ENCODE measurements at regions not wholly inside any gene's neighbourhood (a gene's known extent, or its start where the extent isn't known, plus 50 kb on each side); places are given as distances from the start of the nearest gene placed in this dataset.

DNA sequence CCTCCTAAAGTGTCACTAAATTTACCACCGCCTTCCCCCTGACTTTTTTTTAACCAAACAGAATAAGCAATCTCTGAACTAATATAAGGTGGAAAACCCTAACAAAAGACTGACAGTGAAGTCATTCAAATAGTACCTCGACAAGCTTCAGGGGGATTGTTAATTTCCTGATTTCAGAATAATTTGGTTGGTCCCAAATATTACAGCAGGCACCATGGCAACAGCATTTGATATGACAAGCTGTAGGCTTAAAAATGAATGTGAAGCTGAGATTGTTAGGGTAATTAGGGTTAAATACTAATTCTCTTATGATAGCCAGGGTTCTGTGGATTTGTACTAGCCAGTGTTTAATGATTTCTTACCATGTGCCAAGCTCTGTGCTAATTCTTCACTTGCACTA, 63.5 kb upstream of the GOLGA8B start:
- DNase-seq: no peak
- POLR2A ChIA-PET (ENCODE audit: unreplicated experiment): no interaction called here
- CTCF ChIA-PET: no interaction called here
- Histone ChIP-seq H3K79me2 (ENCODE audit: low read depth) (no peaks in the 10 kb centered on the region), H3K27me3 (ENCODE audit: insufficient read depth, low read depth) (no peaks in the 10 kb centered on the region), H3K9me3 (ENCODE audit: insufficient read depth, low read depth) (no peaks in the 10 kb centered on the region), H4K20me1 (ENCODE audit: insufficient read depth) (no peaks in the 10 kb centered on the region), H3K36me3 (ENCODE audit: low read depth) (no peaks in the 10 kb centered on the region), H3K27ac (no peak overlapping the region), H3K4me1 (replicated peaks; ENCODE audit: insufficient read depth) (no peaks in the 10 kb centered on the region), H3K4me3 (no peak overlapping the region), H3K9me2 (ENCODE audit: insufficient read depth) (no peaks in the 10 kb centered on the region), H2AFZ (no peak overlapping the region), H3K4me2 (no peak overlapping the region), H3F3A (ENCODE audit: insufficient read depth, low read depth) (no peaks in the 10 kb centered on the region)
- TF ChIP-seq, protein P1, sequence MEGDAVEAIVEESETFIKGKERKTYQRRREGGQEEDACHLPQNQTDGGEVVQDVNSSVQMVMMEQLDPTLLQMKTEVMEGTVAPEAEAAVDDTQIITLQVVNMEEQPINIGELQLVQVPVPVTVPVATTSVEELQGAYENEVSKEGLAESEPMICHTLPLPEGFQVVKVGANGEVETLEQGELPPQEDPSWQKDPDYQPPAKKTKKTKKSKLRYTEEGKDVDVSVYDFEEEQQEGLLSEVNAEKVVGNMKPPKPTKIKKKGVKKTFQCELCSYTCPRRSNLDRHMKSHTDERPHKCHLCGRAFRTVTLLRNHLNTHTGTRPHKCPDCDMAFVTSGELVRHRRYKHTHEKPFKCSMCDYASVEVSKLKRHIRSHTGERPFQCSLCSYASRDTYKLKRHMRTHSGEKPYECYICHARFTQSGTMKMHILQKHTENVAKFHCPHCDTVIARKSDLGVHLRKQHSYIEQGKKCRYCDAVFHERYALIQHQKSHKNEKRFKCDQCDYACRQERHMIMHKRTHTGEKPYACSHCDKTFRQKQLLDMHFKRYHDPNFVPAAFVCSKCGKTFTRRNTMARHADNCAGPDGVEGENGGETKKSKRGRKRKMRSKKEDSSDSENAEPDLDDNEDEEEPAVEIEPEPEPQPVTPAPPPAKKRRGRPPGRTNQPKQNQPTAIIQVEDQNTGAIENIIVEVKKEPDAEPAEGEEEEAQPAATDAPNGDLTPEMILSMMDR (conservative IDR thresholded peaks at IDR 0.05): no peak
- TF ChIP-seq EZH2 (IDR thresholded peaks at IDR 0.05; ENCODE audit: low read depth): no peak
- no TSS peak for BruUV-seq (replicated peaks)
- intact Hi-C loops (cut with micrococcal nuclease; ENCODE audit: unreplicated experiment): no loop called here

DNA sequence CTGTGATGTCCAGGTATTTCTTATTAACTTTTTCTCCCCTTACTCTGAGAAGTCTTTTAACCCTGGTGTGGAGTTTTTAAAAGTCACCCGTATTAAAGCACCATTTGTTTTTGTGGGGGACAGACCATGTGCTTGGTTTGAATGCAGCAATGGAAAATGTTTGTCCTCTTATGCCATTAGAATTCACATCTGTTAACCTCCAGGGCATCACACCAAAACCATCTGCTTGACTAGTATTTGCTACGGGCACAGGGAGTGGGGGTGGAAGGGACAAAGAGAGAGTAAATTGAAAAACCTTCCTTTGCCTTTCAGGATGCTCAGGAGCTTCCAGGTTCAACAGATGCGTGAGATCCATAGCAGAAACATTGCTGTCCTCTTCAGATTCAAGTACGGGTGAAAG, 61.4 kb upstream of the GOLGA8B start:
- no peaks in the 10 kb centered on the region for H3F3A ChIP-seq (ENCODE audit: insufficient read depth, low read depth)
- no peak overlapping the region for H3K4me3 ChIP-seq
- BruUV-seq (replicated peaks): no TSS peak
- no peak for DNase-seq
- no peaks in the 10 kb centered on the region for H3K9me3 ChIP-seq (ENCODE audit: insufficient read depth, low read depth)
- H3K9me2 ChIP-seq (ENCODE audit: insufficient read depth): no peaks in the 10 kb centered on the region
- no peaks in the 10 kb centered on the region for H3K4me1 ChIP-seq (replicated peaks; ENCODE audit: insufficient read depth)
- no peak overlapping the region for H3K27ac ChIP-seq
- H3K27me3 ChIP-seq (ENCODE audit: insufficient read depth, low read depth): no peaks in the 10 kb centered on the region
- intact Hi-C loops (cut with micrococcal nuclease; ENCODE audit: unreplicated experiment): no loop called here
- ChIA-PET CTCF (no interaction called here), POLR2A (ENCODE audit: unreplicated experiment) (no interaction called here)
- no peaks in the 10 kb centered on the region for H3K79me2 ChIP-seq (ENCODE audit: low read depth)
- H3K4me2 ChIP-seq: no peak overlapping the region
- H3K36me3 ChIP-seq (ENCODE audit: low read depth): no peaks in the 10 kb centered on the region
- no peaks in the 10 kb centered on the region for H4K20me1 ChIP-seq (ENCODE audit: insufficient read depth)
- H2AFZ ChIP-seq: no peak overlapping the region
- no peak for TF ChIP-seq EZH2 (IDR thresholded peaks at IDR 0.05; ENCODE audit: low read depth)
- TF ChIP-seq, protein P1 (conservative IDR thresholded peaks at IDR 0.05): no peak

DNA sequence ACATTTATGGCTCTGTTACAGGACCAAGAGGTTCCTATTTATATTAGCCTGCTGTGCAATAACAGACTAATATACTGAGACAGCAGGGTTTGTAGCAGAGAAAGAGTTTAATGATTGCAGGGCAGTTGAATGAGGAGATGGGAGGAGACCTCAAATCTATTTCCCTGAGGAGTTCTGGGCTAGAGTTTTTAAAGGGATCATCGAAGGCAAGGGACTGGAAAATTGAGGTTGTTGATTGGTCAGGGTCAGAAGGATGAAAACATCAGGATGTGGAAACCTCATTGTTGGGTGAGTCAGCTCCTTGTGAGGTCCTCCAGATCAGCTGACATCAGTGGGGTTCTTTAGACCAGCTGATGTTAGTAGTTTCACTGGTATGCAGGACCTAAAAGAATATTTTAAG, 60.6 kb upstream of the GOLGA8B start:
- Histone ChIP-seq H3K36me3 (ENCODE audit: low read depth) (no peaks in the 10 kb centered on the region), H3K27me3 (ENCODE audit: insufficient read depth, low read depth) (no peaks in the 10 kb centered on the region), H3K9me3 (ENCODE audit: insufficient read depth, low read depth) (no peaks in the 10 kb centered on the region), H3K79me2 (ENCODE audit: low read depth) (no peaks in the 10 kb centered on the region), H3K4me2 (no peak overlapping the region), H3K4me1 (replicated peaks; ENCODE audit: insufficient read depth) (no peaks in the 10 kb centered on the region), H3F3A (ENCODE audit: insufficient read depth, low read depth) (no peaks in the 10 kb centered on the region), H3K27ac (no peak overlapping the region), H3K9me2 (ENCODE audit: insufficient read depth) (no peaks in the 10 kb centered on the region), H2AFZ (no peak overlapping the region), H3K4me3 (no peak overlapping the region), H4K20me1 (ENCODE audit: insufficient read depth) (no peaks in the 10 kb centered on the region)
- DNase-seq: no peak
- TF ChIP-seq EZH2 (IDR thresholded peaks at IDR 0.05; ENCODE audit: low read depth): no peak
- TF ChIP-seq, protein P1 (conservative IDR thresholded peaks at IDR 0.05): no peak
- intact Hi-C loops (cut with micrococcal nuclease; ENCODE audit: unreplicated experiment): no loop called here
- BruUV-seq (replicated peaks): no TSS peak
- POLR2A ChIA-PET (ENCODE audit: unreplicated experiment): no interaction called here
- CTCF ChIA-PET: no interaction called here

Data from PC-9 (cell line).